ENCODE measurements at regions not wholly inside any gene's neighbourhood (a gene's known extent, or its start where the extent isn't known, plus 50 kb on each side); places are given as distances from the start of the nearest gene placed in this dataset.

GRCh38 chr2:8202132-8202531 is 479.7 kb upstream of the ID2 start:
- Histone ChIP-seq H3K4me1 (ENCODE audit: control insufficient read depth, insufficient read depth, low read length) (no peaks in the 10 kb centered on the region), H3K36me3 (ENCODE audit: control insufficient read depth, insufficient read depth, low read length) (no peaks in the 10 kb centered on the region), H3K27me3 (ENCODE audit: control insufficient read depth, insufficient read depth, low read length) (no peaks in the 10 kb centered on the region), H3K9me3 (ENCODE audit: control insufficient read depth, low read depth, low read length) (no peaks in the 10 kb centered on the region), H3K27ac (ENCODE audit: low read length) (no peak overlapping the region), H3K4me3 (ENCODE audit: low read length) (no peak overlapping the region)
- 80% methylated on average over 1 of the region's 7 CpGs for WGBS (ENCODE audit: insufficient coverage, low lambda C conversion rate)
- DNase-seq, result no peak

- Histone ChIP-seq H3K36me3 (ENCODE audit: control insufficient read depth, insufficient read depth, low read length) (no peaks in the 10 kb centered on the region), H3K27me3 (ENCODE audit: control insufficient read depth, insufficient read depth, low read length) (no peaks in the 10 kb centered on the region), H3K4me1 (ENCODE audit: control insufficient read depth, insufficient read depth, low read length) (no peaks in the 10 kb centered on the region), H3K27ac (ENCODE audit: low read length) (no peak overlapping the region), H3K9me3 (ENCODE audit: control insufficient read depth, low read depth, low read length) (peaks cover 6% of the 10 kb centered on the region), H3K4me3 (ENCODE audit: low read length) (no peak overlapping the region)
- WGBS (ENCODE audit: insufficient coverage, low lambda C conversion rate), result no CpG with 5 or more reads among the region's 18 CpGs
- DNase-seq, result no peak
These were observed 478.5 kb upstream of the ID2 start for GRCh38 chr2:8203364-8203763.

GRCh38 chr2:8204711-8205110 is 477.1 kb upstream of the ID2 start:
- WGBS (ENCODE audit: insufficient coverage, low lambda C conversion rate), result no CpG with 5 or more reads among the region's 2 CpGs
- DNase-seq, result no peak

GRCh38 chr2:8209494-8209893 is 472.4 kb upstream of the ID2 start:
- no peak for DNase-seq
- Histone ChIP-seq H3K27ac (ENCODE audit: low read length) (no peak overlapping the region), H3K4me3 (ENCODE audit: low read length) (no peak overlapping the region), H3K9me3 (ENCODE audit: control insufficient read depth, low read depth, low read length) (peaks cover 6% of the 10 kb centered on the region), H3K27me3 (ENCODE audit: control insufficient read depth, insufficient read depth, low read length) (no peaks in the 10 kb centered on the region), H3K4me1 (ENCODE audit: control insufficient read depth, insufficient read depth, low read length) (no peaks in the 10 kb centered on the region), H3K36me3 (ENCODE audit: control insufficient read depth, insufficient read depth, low read length) (no peaks in the 10 kb centered on the region)
- 93% methylated on average over 2 of the region's 2 CpGs for WGBS (ENCODE audit: insufficient coverage, low lambda C conversion rate)

More at GRCh38 chr2:8204711-8205110, 477.1 kb upstream of the ID2 start:
- no peaks in the 10 kb centered on the region for H3K27me3 ChIP-seq (ENCODE audit: control insufficient read depth, insufficient read depth, low read length)
- peaks cover 6% of the 10 kb centered on the region for H3K9me3 ChIP-seq (ENCODE audit: control insufficient read depth, low read depth, low read length)
- no peak overlapping the region for H3K4me3 ChIP-seq (ENCODE audit: low read length)
- no peaks in the 10 kb centered on the region for H3K4me1 ChIP-seq (ENCODE audit: control insufficient read depth, insufficient read depth, low read length)
- H3K36me3 ChIP-seq (ENCODE audit: control insufficient read depth, insufficient read depth, low read length), result no peaks in the 10 kb centered on the region
- H3K27ac ChIP-seq (ENCODE audit: low read length), result no peak overlapping the region

GRCh38 chr2:8211384-8211783 is 470.5 kb upstream of the ID2 start:
- H3K9me3 ChIP-seq (ENCODE audit: control insufficient read depth, low read depth, low read length), result peaks cover 6% of the 10 kb centered on the region
- no peak overlapping the region for H3K4me3 ChIP-seq (ENCODE audit: low read length)
- H3K27me3 ChIP-seq (ENCODE audit: control insufficient read depth, insufficient read depth, low read length), result no peaks in the 10 kb centered on the region
- no CpG with 5 or more reads among the region's 3 CpGs for WGBS (ENCODE audit: insufficient coverage, low lambda C conversion rate)
- H3K4me1 ChIP-seq (ENCODE audit: control insufficient read depth, insufficient read depth, low read length), result no peaks in the 10 kb centered on the region
- H3K36me3 ChIP-seq (ENCODE audit: control insufficient read depth, insufficient read depth, low read length), result no peaks in the 10 kb centered on the region
- no peak overlapping the region for H3K27ac ChIP-seq (ENCODE audit: low read length)
- DNase-seq, result no peak

- Histone ChIP-seq H3K36me3 (ENCODE audit: control insufficient read depth, insufficient read depth, low read length) (no peaks in the 10 kb centered on the region), H3K9me3 (ENCODE audit: control insufficient read depth, low read depth, low read length) (peaks cover 6% of the 10 kb centered on the region)
These were observed 469.6 kb upstream of the ID2 start for GRCh38 chr2:8212239-8212638.

GRCh38 chr2:8214036-8214615 is 467.7 kb upstream of the ID2 start:
- Histone ChIP-seq H3K36me3 (ENCODE audit: control insufficient read depth, insufficient read depth, low read length) (no peaks in the 10 kb centered on the region), H3K9me3 (ENCODE audit: control insufficient read depth, low read depth, low read length) (no peaks in the 10 kb centered on the region), H3K27ac (ENCODE audit: low read length) (no peak overlapping the region), H3K4me1 (ENCODE audit: control insufficient read depth, insufficient read depth, low read length) (no peaks in the 10 kb centered on the region), H3K4me3 (ENCODE audit: low read length) (no peak overlapping the region), H3K27me3 (ENCODE audit: control insufficient read depth, insufficient read depth, low read length) (no peaks in the 10 kb centered on the region)
- 100% methylated on average over 2 of the region's 4 CpGs for WGBS (ENCODE audit: insufficient coverage, low lambda C conversion rate)
- no peak for DNase-seq

More at GRCh38 chr2:8212239-8212638, 469.6 kb upstream of the ID2 start:
- Histone ChIP-seq H3K4me3 (ENCODE audit: low read length) (no peak overlapping the region), H3K4me1 (ENCODE audit: control insufficient read depth, insufficient read depth, low read length) (no peaks in the 10 kb centered on the region), H3K27me3 (ENCODE audit: control insufficient read depth, insufficient read depth, low read length) (no peaks in the 10 kb centered on the region), H3K27ac (ENCODE audit: low read length) (no peak overlapping the region)
- no peak for DNase-seq
- 100% methylated on average over 1 of the region's 3 CpGs for WGBS (ENCODE audit: insufficient coverage, low lambda C conversion rate)

GRCh38 chr2:8215159-8215863 is 466.5 kb upstream of the ID2 start:
- WGBS (ENCODE audit: insufficient coverage, low lambda C conversion rate), result 100% methylated on average over 2 of the region's 5 CpGs
- no peak for DNase-seq
- peaks cover 2% of the 10 kb centered on the region for H3K4me1 ChIP-seq (ENCODE audit: control insufficient read depth, insufficient read depth, low read length)
- no peak overlapping the region for H3K27ac ChIP-seq (ENCODE audit: low read length)
- no peaks in the 10 kb centered on the region for H3K36me3 ChIP-seq (ENCODE audit: control insufficient read depth, insufficient read depth, low read length)
- H3K4me3 ChIP-seq (ENCODE audit: low read length), result no peak overlapping the region
- H3K9me3 ChIP-seq (ENCODE audit: control insufficient read depth, low read depth, low read length), result no peaks in the 10 kb centered on the region
- no peaks in the 10 kb centered on the region for H3K27me3 ChIP-seq (ENCODE audit: control insufficient read depth, insufficient read depth, low read length)

- WGBS (ENCODE audit: insufficient coverage, low lambda C conversion rate), result no CpG with 5 or more reads among the region's 6 CpGs
- no peak overlapping the region for H3K4me3 ChIP-seq (ENCODE audit: low read length)
- peaks cover 2% of the 10 kb centered on the region for H3K4me1 ChIP-seq (ENCODE audit: control insufficient read depth, insufficient read depth, low read length)
- no peaks in the 10 kb centered on the region for H3K27me3 ChIP-seq (ENCODE audit: control insufficient read depth, insufficient read depth, low read length)
- no peak for DNase-seq
- H3K36me3 ChIP-seq (ENCODE audit: control insufficient read depth, insufficient read depth, low read length), result no peaks in the 10 kb centered on the region
- H3K9me3 ChIP-seq (ENCODE audit: control insufficient read depth, low read depth, low read length), result no peaks in the 10 kb centered on the region
- no peak overlapping the region for H3K27ac ChIP-seq (ENCODE audit: low read length)
These were observed 465.9 kb upstream of the ID2 start for GRCh38 chr2:8215982-8216381.

GRCh38 chr2:8216397-8216796 is 465.5 kb upstream of the ID2 start:
- Histone ChIP-seq H3K27ac (ENCODE audit: low read length) (no peak overlapping the region), H3K36me3 (ENCODE audit: control insufficient read depth, insufficient read depth, low read length) (no peaks in the 10 kb centered on the region), H3K4me1 (ENCODE audit: control insufficient read depth, insufficient read depth, low read length) (peaks cover 2% of the 10 kb centered on the region), H3K4me3 (ENCODE audit: low read length) (no peak overlapping the region), H3K27me3 (ENCODE audit: control insufficient read depth, insufficient read depth, low read length) (no peaks in the 10 kb centered on the region), H3K9me3 (ENCODE audit: control insufficient read depth, low read depth, low read length) (no peaks in the 10 kb centered on the region)
- 89% methylated on average over 1 of the region's 1 CpG for WGBS (ENCODE audit: insufficient coverage, low lambda C conversion rate)
- DNase-seq, result no peak
